GM12878 (cell line): ENCODE measurements at regions not wholly inside any gene's neighbourhood (a gene's known extent, or its start where the extent isn't known, plus 50 kb on each side); places are given as distances from the start of the nearest gene placed in this dataset.

Source experiments
- CTCF ChIP-seq, 3 experiments: IDR thresholded peaks in 2 of 3; conservative IDR thresholded peaks in 1 of 3; 2 replicates each; pipeline ENCODE4 v1.5.1; 2011; ENCODE audit warnings: low read depth in 3 of 3, low read length in 3 of 3, mild to moderate bottlenecking in 3 of 3, control low read depth in 2 of 3, moderate library complexity in 2 of 3, inconsistent platforms in 1 of 3, mixed read lengths in 1 of 3; ENCODE audit not compliant: control insufficient read depth in 2 of 3, insufficient read depth in 1 of 3; ENCODE audit errors: extremely low read depth in 1 of 3
- EZH2 ChIP-seq: IDR thresholded peaks from 2 replicates; pipeline ENCODE4 v1.6.1; 2012; ENCODE audit warnings: low read depth, mild to moderate bottlenecking, control low read depth, inconsistent platforms, low read length, borderline replicate concordance; ENCODE audit not compliant: control insufficient read depth
- MXI1 ChIP-seq: fragments of 150-350 bp; IDR thresholded peaks from 2 replicates; pipeline ENCODE4 v1.6.1; 2011; ENCODE audit warnings: low read depth, mild to moderate bottlenecking, inconsistent platforms, low read length, improper control_type of control experiment
- POLR2AphosphoS5 ChIP-seq: IDR thresholded peaks from 2 replicates; pipeline ENCODE4 v1.6.1; 2011; ENCODE audit warnings: mild to moderate bottlenecking, low read length, inconsistent platforms
- TAF1 ChIP-seq: IDR thresholded peaks from 2 replicates; pipeline ENCODE4 v1.6.1; 2011; ENCODE audit warnings: mild to moderate bottlenecking, low read depth, low read length, borderline replicate concordance

- TF ChIP-seq CTCF (IDR thresholded peaks at IDR 0.05 in 2 of 3, conservative IDR thresholded peaks at IDR 0.05 in 1 of 3; ENCODE audit: control insufficient read depth in 2 of 3, extremely low read depth in 1 of 3, insufficient read depth in 1 of 3, low read depth in 3 of 3, low read length in 3 of 3) (no peak), EZH2 (no peak), TAF1 (no peak), MXI1 (no peak), POLR2AphosphoS5 (no peak)
These were observed 252.0 kb downstream of the NR2F2 start for GRCh38 chr15:96582473-96582872.
